HG02571 (cell line): ENCODE measurements at regions not wholly inside any gene's neighbourhood (a gene's known extent, or its start where the extent isn't known, plus 50 kb on each side); places are given as distances from the start of the nearest gene placed in this dataset.
A peak's percentile ranks its signal among the peaks of the same experiment; 100 is the strongest.
"Not testable (repeated sequence)": the region's sequence is repeated elsewhere in the genome, so short reads cannot be mapped to it uniquely, and the experiment has no call there.

Source experiments
- ATAC-seq: cut with Tn5 transposase; IDR thresholded peaks from one replicate; pipeline ENCODE4 v1.9.1; 2021; ENCODE audit warnings: mild to moderate bottlenecking, moderate library complexity; ENCODE audit not compliant: unreplicated experiment

DNA sequence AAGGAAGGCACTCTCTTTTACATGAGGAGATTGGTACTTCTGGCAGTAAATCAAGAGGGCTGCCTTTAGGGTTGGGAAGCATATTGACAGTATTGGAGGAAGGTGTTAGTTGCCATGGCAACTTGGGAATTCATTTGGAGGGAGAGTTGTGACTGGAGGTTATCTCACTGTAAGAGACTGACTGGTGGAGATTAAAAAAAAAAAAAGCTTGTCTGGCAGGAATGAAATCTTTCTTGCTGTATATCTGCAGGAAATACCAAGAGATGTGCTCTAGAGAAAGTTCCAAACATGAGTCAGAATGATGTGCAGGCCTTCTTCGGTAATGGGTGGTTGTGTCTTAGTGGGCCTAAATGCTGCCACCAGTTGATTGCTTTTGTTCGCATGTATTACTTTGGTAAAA, 59.8 kb upstream of the FAM72C start:
- ATAC-seq: not testable (repeated sequence)

DNA sequence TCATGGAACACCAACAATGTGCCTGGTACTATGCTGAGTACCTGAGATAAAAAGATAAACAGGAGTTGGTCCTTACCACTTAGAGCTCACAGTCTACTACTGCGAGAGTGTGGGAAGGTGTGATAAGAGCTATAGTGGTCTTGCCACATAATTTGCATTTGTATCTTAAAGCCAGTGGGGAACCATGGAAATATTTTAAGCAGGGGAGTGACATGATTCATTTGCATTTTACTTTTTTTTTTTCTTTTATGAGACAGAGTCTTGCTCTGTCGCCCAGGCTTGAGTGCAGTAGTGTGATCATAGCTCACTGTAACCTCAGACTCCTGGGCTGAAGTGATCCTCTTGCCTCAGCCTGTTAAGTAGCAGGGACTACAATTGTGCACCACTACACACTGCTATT, 54.2 kb upstream of the FAM72C start:
- peak; percentile 84 for ATAC-seq

DNA sequence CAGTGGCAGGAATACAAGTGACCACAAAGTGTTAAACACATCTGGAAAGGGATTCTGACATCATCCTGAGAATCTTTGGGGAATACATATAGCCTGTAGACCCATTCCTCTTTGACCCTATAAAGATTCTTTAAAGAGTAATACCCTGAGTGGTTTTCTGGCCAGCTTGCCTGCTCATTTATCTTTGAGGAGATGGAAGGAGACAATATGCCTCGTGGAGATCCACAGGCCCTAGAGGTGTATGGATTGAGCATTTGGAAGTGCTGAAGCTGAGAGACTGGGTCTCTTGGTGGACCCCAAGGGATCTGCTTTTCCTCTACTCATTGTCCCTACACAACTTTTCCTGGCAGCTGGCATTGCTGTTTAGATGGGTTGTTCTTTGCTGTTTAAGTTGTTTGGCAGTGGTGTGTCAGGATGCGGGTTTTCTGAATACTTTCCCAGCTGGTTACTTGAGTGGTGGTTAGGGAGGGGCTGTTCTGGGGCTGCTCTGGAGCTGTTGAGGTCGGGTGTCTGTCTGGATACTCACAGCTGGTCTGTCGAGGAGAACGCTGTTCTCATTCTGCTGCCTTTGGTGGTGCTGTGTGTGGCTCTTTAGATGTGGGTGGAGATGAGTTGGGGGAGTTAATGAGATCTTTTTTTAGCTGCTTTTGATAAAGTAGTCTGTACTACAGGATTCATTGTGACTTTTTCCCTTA, 50.1 kb upstream of the FAM72C start:
- not testable (repeated sequence) for ATAC-seq
